OCI-LY7 (cell line): ENCODE measurements at regions not wholly inside any gene's neighbourhood (a gene's known extent, or its start where the extent isn't known, plus 50 kb on each side); places are given as distances from the start of the nearest gene placed in this dataset.

Experiments used
- CTCF ChIP-seq: fragments of 200-600 bp; sonication (generic); conservative IDR thresholded peaks from 2 replicates; pipeline ENCODE4 v1.5.1; 2014; ENCODE audit warnings: mild to moderate bottlenecking, antibody characterized with exemption, low read length, moderate library complexity, mixed read lengths
- EZH2phosphoT487 ChIP-seq: fragments of 200-600 bp; sonication (generic); IDR thresholded peaks from 2 replicates; pipeline ENCODE4 v1.6.1; 2018; ENCODE audit warnings: low read depth, borderline replicate concordance, mild to moderate bottlenecking, mixed run types, antibody characterized with exemption, low read length, moderate library complexity, mixed read lengths

DNA sequence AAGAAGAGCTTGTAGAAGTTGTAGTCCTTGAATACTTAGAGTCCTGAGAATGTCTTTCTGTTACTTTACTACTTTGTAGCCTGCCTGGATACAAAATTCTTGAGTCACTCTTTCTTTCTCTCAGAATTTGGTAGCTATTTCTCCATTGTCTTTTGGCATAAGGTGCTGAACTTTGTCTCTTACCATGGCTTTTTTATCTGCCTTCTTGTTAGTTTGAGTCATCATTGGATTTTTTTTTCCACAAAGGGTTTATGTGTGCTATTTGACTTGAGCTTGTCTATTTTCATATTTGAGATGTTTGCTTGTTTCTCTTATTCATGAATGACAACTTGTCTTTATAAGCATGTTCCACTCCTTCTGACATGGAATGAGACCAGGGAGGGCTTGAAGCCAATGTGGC, 74.5 kb upstream of the EXOC6 start:
- no peak for TF ChIP-seq CTCF
- no peak for TF ChIP-seq EZH2phosphoT487
